Spleen (tissue), 7 donors: ENCODE measurements at regions not wholly inside any gene's neighbourhood (a gene's known extent, or its start where the extent isn't known, plus 50 kb on each side); places are given as distances from the start of the nearest gene placed in this dataset.

Experiments
- POLR2AphosphoS5 ChIP-seq, 3 donors: sonication (generic); formaldehyde crosslinking; IDR thresholded peaks; one replicate each; pipeline ENCODE4 v1.5.1; 2017; ENCODE audit warnings: antibody characterized with exemption in 3 of 3
- TF ChIP-seq, protein P1 (sequence below), 11 experiments: fragments of 200-600 bp in 7 of 11; fragments of 450-650 bp in 4 of 11; sonication (generic) in 4 of 11; IDR thresholded peaks in 8 of 11; conservative IDR thresholded peaks in 3 of 11; 1 replicate in 7 of 11; 2 replicates in 4 of 11; pipeline versions ENCODE4 v1.4.0 to v1.8.0; 2016 to 2021; ENCODE audit warnings: antibody characterized with exemption in 11 of 11, inconsistent platforms in 4 of 11, mild to moderate bottlenecking in 1 of 11
- donor health status: DM: no; HTN: no; CAD: no; lungs with moderate emphysema.
- donor health status: DM: no; HTN: no; CAD: no.
- donor health status: DM: no; HTN: no; CAD: no.

DNA sequence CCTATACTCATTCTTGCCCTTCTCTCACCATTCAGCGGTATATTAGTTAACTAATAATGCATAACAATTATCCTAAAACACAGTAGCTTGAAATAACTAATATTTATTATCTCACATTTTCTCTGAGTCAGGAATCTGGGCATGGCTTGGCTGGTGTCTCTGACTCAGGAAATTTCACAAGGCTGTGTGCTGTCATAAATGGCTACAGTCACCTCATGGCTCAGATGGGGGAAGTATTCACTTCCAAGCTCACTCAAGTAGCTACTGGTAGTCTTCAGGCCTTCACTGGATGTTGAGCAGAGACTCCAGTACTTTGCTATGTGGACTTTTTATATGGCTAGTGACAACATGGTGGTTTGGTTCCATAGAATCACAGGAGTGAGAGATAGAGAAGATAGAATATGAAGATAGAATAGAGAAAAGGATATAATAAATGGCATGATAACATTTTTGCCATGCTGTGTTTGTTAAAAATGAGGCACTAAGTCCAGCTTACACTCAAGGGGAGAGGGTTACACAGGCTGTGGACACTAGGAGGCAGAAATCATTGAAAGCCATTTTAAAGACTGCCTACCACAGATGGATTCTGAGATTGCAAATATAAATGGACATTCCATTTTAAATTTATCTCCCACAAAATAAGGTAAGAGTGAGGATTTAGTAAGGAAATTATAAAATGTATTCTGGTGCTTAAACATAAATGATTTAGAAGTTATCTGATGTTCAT lies 997.8 kb upstream of the CHORDC1 start:
- TF ChIP-seq, protein P1, sequence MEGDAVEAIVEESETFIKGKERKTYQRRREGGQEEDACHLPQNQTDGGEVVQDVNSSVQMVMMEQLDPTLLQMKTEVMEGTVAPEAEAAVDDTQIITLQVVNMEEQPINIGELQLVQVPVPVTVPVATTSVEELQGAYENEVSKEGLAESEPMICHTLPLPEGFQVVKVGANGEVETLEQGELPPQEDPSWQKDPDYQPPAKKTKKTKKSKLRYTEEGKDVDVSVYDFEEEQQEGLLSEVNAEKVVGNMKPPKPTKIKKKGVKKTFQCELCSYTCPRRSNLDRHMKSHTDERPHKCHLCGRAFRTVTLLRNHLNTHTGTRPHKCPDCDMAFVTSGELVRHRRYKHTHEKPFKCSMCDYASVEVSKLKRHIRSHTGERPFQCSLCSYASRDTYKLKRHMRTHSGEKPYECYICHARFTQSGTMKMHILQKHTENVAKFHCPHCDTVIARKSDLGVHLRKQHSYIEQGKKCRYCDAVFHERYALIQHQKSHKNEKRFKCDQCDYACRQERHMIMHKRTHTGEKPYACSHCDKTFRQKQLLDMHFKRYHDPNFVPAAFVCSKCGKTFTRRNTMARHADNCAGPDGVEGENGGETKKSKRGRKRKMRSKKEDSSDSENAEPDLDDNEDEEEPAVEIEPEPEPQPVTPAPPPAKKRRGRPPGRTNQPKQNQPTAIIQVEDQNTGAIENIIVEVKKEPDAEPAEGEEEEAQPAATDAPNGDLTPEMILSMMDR (IDR thresholded peaks at IDR 0.05 in 8 of 11, conservative IDR thresholded peaks at IDR 0.05 in 3 of 11), result no peak
- TF ChIP-seq POLR2AphosphoS5 (IDR thresholded peaks at IDR 0.05), result no peak
